OCI-LY7 (cell line): ENCODE measurements at regions not wholly inside any gene's neighbourhood (a gene's known extent, or its start where the extent isn't known, plus 50 kb on each side); places are given as distances from the start of the nearest gene placed in this dataset.

ENCODE experiments used
- BruUV-seq: library from RNA; stranded (reverse); fragments of 400-500 nt; replicated peaks from 2 replicates; lab custom pipeline; 2021; lab: Mats Ljungman, UMichigan
- CTCF ChIA-PET: fragments of 300-600 bp; sonication (Branson Sonifier 250); formaldehyde crosslinking; loops from one replicate; lab custom pipeline; 2022; ENCODE audit warnings: antibody characterized with exemption; ENCODE audit not compliant: unreplicated experiment; lab: Charles Lee
- POLR2A ChIA-PET: fragments of 300-600 bp; sonication (Branson Sonifier 250); formaldehyde crosslinking; loops from one replicate; lab custom pipeline; 2022; ENCODE audit warnings: antibody characterized with exemption; lab: Charles Lee
- DNase-seq: peaks from one replicate; pipeline ENCODE4 v3.0.0-alpha.2; 2015; ENCODE audit warnings: low spot score
- H2AFZ ChIP-seq: fragments of 200-600 bp; sonication (generic), shearing (Covaris generic); 2 replicates; pipeline ENCODE4 v1.6.1; 2014; ENCODE audit warnings: mild to moderate bottlenecking, antibody characterized with exemption, low read length, moderate library complexity
- H3K27ac ChIP-seq: fragments of 200-600 bp; sonication (generic); 2 replicates; pipeline ENCODE4 v1.5.1; 2014; ENCODE audit warnings: mixed run types, low read depth, mild to moderate bottlenecking, moderate library complexity, low read length, inconsistent platforms; ENCODE audit not compliant: poor library complexity, severe bottlenecking
- H3K36me3 ChIP-seq: fragments of 200-600 bp; sonication (generic); 2 replicates; pipeline ENCODE4 v1.6.1; 2014; ENCODE audit warnings: mild to moderate bottlenecking, antibody characterized with exemption, low read length, moderate library complexity, mixed read lengths; ENCODE audit not compliant: insufficient read depth
- H3K4me1 ChIP-seq: fragments of 200-600 bp; sonication (generic); 2 replicates; pipeline ENCODE4 v1.5.1; 2014; ENCODE audit warnings: mild to moderate bottlenecking, low read length; ENCODE audit not compliant: insufficient read depth, poor library complexity, severe bottlenecking
- H3K4me2 ChIP-seq: fragments of 200-600 bp; sonication (generic); 2 replicates; pipeline ENCODE4 v1.6.1; 2014; ENCODE audit warnings: mild to moderate bottlenecking, low read length
- H3K4me3 ChIP-seq: fragments of 200-600 bp; sonication (generic); 2 replicates; pipeline ENCODE4 v1.5.1; 2014; ENCODE audit warnings: mild to moderate bottlenecking, low read depth, low read length; ENCODE audit not compliant: poor library complexity, severe bottlenecking
- H3K79me2 ChIP-seq: fragments of 200-600 bp; sonication (generic); 2 replicates; pipeline ENCODE4 v1.6.1; 2016; ENCODE audit warnings: low read depth, mild to moderate bottlenecking, low read length, moderate library complexity, mixed read lengths; ENCODE audit not compliant: insufficient read depth
- H3K9me2 ChIP-seq: fragments of 200-600 bp; sonication (generic); 2 replicates; pipeline ENCODE4 v1.6.1; 2016; ENCODE audit warnings: mild to moderate bottlenecking, low read length, mixed read lengths; ENCODE audit not compliant: insufficient read depth
- H3K9me3 ChIP-seq: fragments of 200-600 bp; sonication (generic); 2 replicates; pipeline ENCODE4 v1.6.1; 2014; ENCODE audit warnings: mild to moderate bottlenecking, mixed run types, low read length, mixed read lengths
- H4K20me1 ChIP-seq: fragments of 200-600 bp; sonication (generic); 2 replicates; pipeline ENCODE4 v1.6.1; 2014; ENCODE audit warnings: mild to moderate bottlenecking, antibody characterized with exemption, low read length, moderate library complexity, mixed read lengths; ENCODE audit not compliant: insufficient read depth
- EZH2phosphoT487 ChIP-seq: fragments of 200-600 bp; sonication (generic); IDR thresholded peaks from 2 replicates; pipeline ENCODE4 v1.6.1; 2018; ENCODE audit warnings: low read depth, borderline replicate concordance, mild to moderate bottlenecking, mixed run types, antibody characterized with exemption, low read length, moderate library complexity, mixed read lengths
- intact Hi-C: fragments of 100-400 bp; cut with micrococcal nuclease; formaldehyde crosslinking; loops from one replicate; pipeline ENCODE4 v1.10.0; 2022; ENCODE audit not compliant: unreplicated experiment
- TF ChIP-seq, protein P1 (sequence below): fragments of 200-600 bp; sonication (generic); conservative IDR thresholded peaks from 2 replicates; pipeline ENCODE4 v1.5.1; 2014; ENCODE audit warnings: mild to moderate bottlenecking, antibody characterized with exemption, low read length, moderate library complexity, mixed read lengths

DNA sequence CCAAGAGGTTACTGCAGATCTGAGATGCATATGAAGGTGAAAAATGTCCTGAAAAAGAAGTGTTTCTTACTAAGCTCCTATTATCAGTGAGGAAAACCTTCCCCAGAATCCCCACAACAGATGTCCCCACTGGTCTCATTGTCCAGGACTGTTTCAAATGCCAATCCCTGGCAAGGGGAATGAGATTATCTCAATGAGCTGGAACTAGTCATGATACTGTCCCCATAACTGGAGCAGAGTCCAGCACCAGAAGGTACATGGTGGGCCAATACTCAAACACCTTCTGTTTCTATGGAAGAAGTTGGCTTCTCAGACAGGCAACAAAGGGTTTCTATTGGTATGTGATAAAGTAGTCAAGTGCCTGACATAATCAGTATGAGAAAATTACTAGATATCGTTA is 221.1 kb upstream of the TLL1 start:
- Histone ChIP-seq H2AFZ (no peak overlapping the region), H3K9me2 (no peaks in the 10 kb centered on the region), H3K4me3 (no peak overlapping the region), H3K4me1 (no peaks in the 10 kb centered on the region), H3K4me2 (no peak overlapping the region), H3K79me2 (no peaks in the 10 kb centered on the region), H3K9me3 (no peaks in the 10 kb centered on the region), H3K27ac (no peak overlapping the region), H4K20me1 (no peaks in the 10 kb centered on the region), H3K36me3 (no peaks in the 10 kb centered on the region)
- intact Hi-C loops, result no loop called here
- no peak for DNase-seq
- POLR2A ChIA-PET, result no interaction called here
- BruUV-seq, result no TSS peak
- CTCF ChIA-PET, result no interaction called here
- TF ChIP-seq, protein P1, sequence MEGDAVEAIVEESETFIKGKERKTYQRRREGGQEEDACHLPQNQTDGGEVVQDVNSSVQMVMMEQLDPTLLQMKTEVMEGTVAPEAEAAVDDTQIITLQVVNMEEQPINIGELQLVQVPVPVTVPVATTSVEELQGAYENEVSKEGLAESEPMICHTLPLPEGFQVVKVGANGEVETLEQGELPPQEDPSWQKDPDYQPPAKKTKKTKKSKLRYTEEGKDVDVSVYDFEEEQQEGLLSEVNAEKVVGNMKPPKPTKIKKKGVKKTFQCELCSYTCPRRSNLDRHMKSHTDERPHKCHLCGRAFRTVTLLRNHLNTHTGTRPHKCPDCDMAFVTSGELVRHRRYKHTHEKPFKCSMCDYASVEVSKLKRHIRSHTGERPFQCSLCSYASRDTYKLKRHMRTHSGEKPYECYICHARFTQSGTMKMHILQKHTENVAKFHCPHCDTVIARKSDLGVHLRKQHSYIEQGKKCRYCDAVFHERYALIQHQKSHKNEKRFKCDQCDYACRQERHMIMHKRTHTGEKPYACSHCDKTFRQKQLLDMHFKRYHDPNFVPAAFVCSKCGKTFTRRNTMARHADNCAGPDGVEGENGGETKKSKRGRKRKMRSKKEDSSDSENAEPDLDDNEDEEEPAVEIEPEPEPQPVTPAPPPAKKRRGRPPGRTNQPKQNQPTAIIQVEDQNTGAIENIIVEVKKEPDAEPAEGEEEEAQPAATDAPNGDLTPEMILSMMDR, result no peak
- TF ChIP-seq EZH2phosphoT487, result no peak

- H3K9me2 ChIP-seq, result no peaks in the 10 kb centered on the region
- no peaks in the 10 kb centered on the region for H3K9me3 ChIP-seq
- no peak overlapping the region for H3K27ac ChIP-seq
- CTCF ChIA-PET, result no interaction called here
- TF ChIP-seq EZH2phosphoT487, result no peak
- TF ChIP-seq, protein P1, result no peak
- DNase-seq, result no peak
- intact Hi-C loops, result no loop called here
- BruUV-seq, result no TSS peak
- no peaks in the 10 kb centered on the region for H3K79me2 ChIP-seq
- H4K20me1 ChIP-seq, result no peaks in the 10 kb centered on the region
- POLR2A ChIA-PET, result interaction anchor here (0.6 to 1.7 kb wide), 4 partner anchors 8 to 67 kb away, joined by 3 to 5 read pairs (median 4); no protein-coding TSS in a partner anchor
- H3K4me2 ChIP-seq, result no peak overlapping the region
- no peak overlapping the region for H3K4me3 ChIP-seq
- H2AFZ ChIP-seq, result no peak overlapping the region
- no peaks in the 10 kb centered on the region for H3K4me1 ChIP-seq
- no peaks in the 10 kb centered on the region for H3K36me3 ChIP-seq
These were observed 218.5 kb upstream of the TLL1 start for GRCh38 chr4:165654556-165654955.

DNA sequence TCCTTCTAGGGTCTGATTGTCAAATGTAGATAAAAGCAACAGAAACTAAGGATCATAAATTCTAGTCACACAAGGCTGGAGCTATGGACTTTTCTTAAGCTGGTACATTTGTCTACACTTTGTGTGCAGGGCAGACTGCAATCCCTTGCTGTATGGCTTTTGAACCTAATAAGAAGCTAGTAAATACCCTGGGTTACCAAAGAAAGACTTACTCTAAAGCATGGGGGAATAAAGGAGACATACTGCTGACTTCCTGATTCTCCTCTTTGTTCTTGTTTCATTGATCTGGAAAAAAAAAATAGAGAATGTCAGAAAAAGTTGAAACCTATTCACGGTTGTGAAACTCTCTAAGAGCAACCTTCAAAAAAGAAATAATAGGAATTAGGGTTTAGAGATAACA is 216.6 kb upstream of the TLL1 start:
- H3K79me2 ChIP-seq, result no peaks in the 10 kb centered on the region
- H3K27ac ChIP-seq, result no peak overlapping the region
- H3K36me3 ChIP-seq, result no peaks in the 10 kb centered on the region
- no peak overlapping the region for H3K4me3 ChIP-seq
- no peaks in the 10 kb centered on the region for H3K9me3 ChIP-seq
- intact Hi-C loops, result no loop called here
- TF ChIP-seq, protein P1, result no peak
- no peak for TF ChIP-seq EZH2phosphoT487
- BruUV-seq, result no TSS peak
- CTCF ChIA-PET, result no interaction called here
- no peak for DNase-seq
- no peak overlapping the region for H2AFZ ChIP-seq
- no peaks in the 10 kb centered on the region for H3K4me1 ChIP-seq
- no peaks in the 10 kb centered on the region for H3K9me2 ChIP-seq
- H3K4me2 ChIP-seq, result no peak overlapping the region
- POLR2A ChIA-PET, result no interaction called here
- H4K20me1 ChIP-seq, result no peaks in the 10 kb centered on the region
